ENCODE measurements at regions not wholly inside any gene's neighbourhood (a gene's known extent, or its start where the extent isn't known, plus 50 kb on each side); places are given as distances from the start of the nearest gene placed in this dataset.
"Not testable (repeated sequence)": the region's sequence is repeated elsewhere in the genome, so short reads cannot be mapped to it uniquely, and the experiment has no call there.

GRCh38 chr1:245102149-245102548 lies 52.6 kb upstream of the KIF26B start:
- 94 to 100% (median 97%) methylated on average over 6 of the region's 6 CpGs for WGBS, 5 donors
- H3K9me3 ChIP-seq; H3K27ac ChIP-seq; H3K27me3 ChIP-seq; intact Hi-C loops (cut with DNase I; ENCODE audit: low total_unique reads); H3K36me3 ChIP-seq; H3K4me3 ChIP-seq; DNase-seq; H3K4me1 ChIP-seq: not testable (repeated sequence)

- no peaks in the 10 kb centered on the region for H3K36me3 ChIP-seq
- TF ChIP-seq EP300 (IDR thresholded peaks at IDR 0.05) (no peak), CTCF (IDR thresholded peaks at IDR 0.05) (no peak), POLR2A (IDR thresholded peaks at IDR 0.05) (no peak), POLR2AphosphoS5 (IDR thresholded peaks at IDR 0.05) (no peak)
- intact Hi-C loops (cut with DNase I; ENCODE audit: low total_unique reads) = no loop called here
- no peaks in the 10 kb centered on the region for H3K4me1 ChIP-seq
- no peaks in the 10 kb centered on the region for H3K27me3 ChIP-seq
- no peak for DNase-seq
- no peak overlapping the region for H3K4me3 ChIP-seq
- WGBS, 5 donors = 82 to 90% (median 89%) methylated on average over 8 of the region's 8 CpGs
- no peaks in the 10 kb centered on the region for H3K9me3 ChIP-seq
- H3K27ac ChIP-seq = no peak overlapping the region
These were observed 55.4 kb upstream of the KIF26B start for GRCh38 chr1:245099401-245099800.

- Histone ChIP-seq H3K27me3 (no peaks in the 10 kb centered on the region), H3K4me3 (no peak overlapping the region), H3K36me3 (no peaks in the 10 kb centered on the region), H3K9me3 (no peaks in the 10 kb centered on the region), H3K27ac (no peak overlapping the region), H3K4me1 (no peaks in the 10 kb centered on the region)
- 92 to 94% (median 93%) methylated on average over 5 to 6 of the region's 6 CpGs for WGBS, 5 donors
- DNase-seq = no peak
- intact Hi-C loops (cut with DNase I; ENCODE audit: low total_unique reads) = no loop called here
- no peak for TF ChIP-seq EP300 (IDR thresholded peaks at IDR 0.05)
These were observed 55.9 kb upstream of the KIF26B start for GRCh38 chr1:245098924-245099323.

GRCh38 chr1:245096311-245097066 lies 58.3 kb upstream of the KIF26B start:
- 81 to 94% (median 89%) methylated on average over 5 of the region's 5 CpGs for WGBS, 5 donors
- DNase-seq = no peak
- TF ChIP-seq EP300 (IDR thresholded peaks at IDR 0.05) = no peak
- TF ChIP-seq POLR2AphosphoS5 (IDR thresholded peaks at IDR 0.05) = no peak
- TF ChIP-seq CTCF (IDR thresholded peaks at IDR 0.05) = no peak
- TF ChIP-seq POLR2A (IDR thresholded peaks at IDR 0.05) = no peak
- H3K27ac ChIP-seq = no peak overlapping the region
- intact Hi-C loops (cut with DNase I; ENCODE audit: low total_unique reads) = no loop called here
- peaks cover 0 to 5% (median 0%) of the 10 kb centered on the region in 4 donors for H3K4me1 ChIP-seq
- H3K27me3 ChIP-seq = no peaks in the 10 kb centered on the region
- H3K4me3 ChIP-seq = no peak overlapping the region
- H3K36me3 ChIP-seq = peaks cover 0 to 2% (median 0%) of the 10 kb centered on the region in 4 donors
- no peaks in the 10 kb centered on the region for H3K9me3 ChIP-seq

- Histone ChIP-seq H3K4me3 (no peak overlapping the region), H3K36me3 (peaks cover 0 to 8% (median 3%) of the 10 kb centered on the region in 4 donors), H3K4me1 (peaks cover 0 to 5% (median 0%) of the 10 kb centered on the region in 4 donors), H3K27me3 (no peaks in the 10 kb centered on the region), H3K9me3 (no peaks in the 10 kb centered on the region), H3K27ac (no peak overlapping the region)
- 50 to 64% (median 57%) methylated on average over 1 of the region's 1 CpG for WGBS, 5 donors
- no peak for DNase-seq
- TF ChIP-seq CTCF (IDR thresholded peaks at IDR 0.05) = no peak
- TF ChIP-seq POLR2A (IDR thresholded peaks at IDR 0.05) = no peak
- no peak for TF ChIP-seq EP300 (IDR thresholded peaks at IDR 0.05)
- no peak for TF ChIP-seq POLR2AphosphoS5 (IDR thresholded peaks at IDR 0.05)
- intact Hi-C loops (cut with DNase I; ENCODE audit: low total_unique reads) = no loop called here
These were observed 58.9 kb upstream of the KIF26B start for GRCh38 chr1:245095903-245096302.

Data from stomach (tissue), 8 donors.